HL-60 (cell line): ENCODE measurements at regions not wholly inside any gene's neighbourhood (a gene's known extent, or its start where the extent isn't known, plus 50 kb on each side); places are given as distances from the start of the nearest gene placed in this dataset.

Experiments used
- DNase-seq, 2 experiments: peaks; one replicate each; pipeline ENCODE4 v3.0.0-alpha.2; 2010 to 2020; ENCODE audit warnings: low read depth in 1 of 2, low spot score in 1 of 2
- H3K27ac ChIP-seq: fragments of 250-450 bp; sonication (Bioruptor Pico); replicated peaks from 2 replicates; pipeline ENCODE4 v1.5.1; 2020; ENCODE audit warnings: mild to moderate bottlenecking, moderate library complexity
- H3K27me3 ChIP-seq: fragments of 250-450 bp; sonication (Bioruptor Pico); 2 replicates; pipeline ENCODE4 v1.5.1; 2021; ENCODE audit warnings: mild to moderate bottlenecking, moderate library complexity; ENCODE audit not compliant: insufficient read depth, poor library complexity, severe bottlenecking
- H3K4me3 ChIP-seq: replicated peaks from 2 replicates; pipeline ENCODE4 v1.5.1; 2011; ENCODE audit warnings: mild to moderate bottlenecking, control low read depth, low read length; ENCODE audit not compliant: insufficient read depth
- CTCF ChIP-seq: IDR thresholded peaks from one replicate; pipeline ENCODE4 v1.5.1; 2011; ENCODE audit warnings: low read length, control low read depth, inconsistent platforms; ENCODE audit not compliant: insufficient read depth
- GABPA ChIP-seq: IDR thresholded peaks from 2 replicates; pipeline ENCODE4 v1.6.1; 2012; ENCODE audit warnings: low read depth
- POLR2AphosphoS5 ChIP-seq: IDR thresholded peaks from 2 replicates; pipeline ENCODE4 v1.6.1; 2012; ENCODE audit warnings: low read depth
- REST ChIP-seq: IDR thresholded peaks from 2 replicates; pipeline ENCODE4 v1.6.1; 2012; ENCODE audit warnings: low read depth; ENCODE audit not compliant: insufficient replicate concordance
- SPI1 ChIP-seq: IDR thresholded peaks from 2 replicates; pipeline ENCODE4 v1.6.1; 2012; ENCODE audit warnings: low read depth, mild to moderate bottlenecking, borderline replicate concordance

GRCh38 chr3:80099559-80100066 lies 331.8 kb upstream of the ROBO1 start:
- no peak for DNase-seq
- no peaks in the 10 kb centered on the region for H3K27me3 ChIP-seq
- no peak overlapping the region for H3K27ac ChIP-seq
- TF ChIP-seq SPI1, result no peak
- no peak for TF ChIP-seq POLR2AphosphoS5
- TF ChIP-seq CTCF, result no peak
- TF ChIP-seq GABPA, result no peak
- no peak for TF ChIP-seq REST
- no peak overlapping the region for H3K4me3 ChIP-seq

GRCh38 chr3:80097674-80098073 lies 329.9 kb upstream of the ROBO1 start:
- H3K4me3 ChIP-seq, result no peak overlapping the region
- H3K27me3 ChIP-seq, result no peaks in the 10 kb centered on the region
- no peak for DNase-seq
- no peak for TF ChIP-seq CTCF
- no peak for TF ChIP-seq SPI1
- no peak for TF ChIP-seq REST
- no peak overlapping the region for H3K27ac ChIP-seq

- no peak overlapping the region for H3K4me3 ChIP-seq
- DNase-seq, result no peak
- H3K27me3 ChIP-seq, result no peaks in the 10 kb centered on the region
- TF ChIP-seq CTCF, result no peak
- TF ChIP-seq POLR2AphosphoS5, result no peak
- TF ChIP-seq SPI1, result no peak
- no peak for TF ChIP-seq GABPA
- TF ChIP-seq REST, result no peak
- no peak overlapping the region for H3K27ac ChIP-seq
Observed at GRCh38 chr3:80096909-80097308, 329.1 kb upstream of the ROBO1 start.
